ENCODE measurements at regions not wholly inside any gene's neighbourhood (a gene's known extent, or its start where the extent isn't known, plus 50 kb on each side); places are given as distances from the start of the nearest gene placed in this dataset.

- no peaks in the 10 kb centered on the region for H3K36me3 ChIP-seq (ENCODE audit: control insufficient read depth in 2 of 2, insufficient read depth in 2 of 2, low read length in 1 of 2)
- H3K79me2 ChIP-seq (ENCODE audit: control insufficient read depth, insufficient read depth, low read length), result no peaks in the 10 kb centered on the region
- ChIA-PET RAD21 (ENCODE audit: unreplicated experiment) (no interaction called here), CTCF (interaction anchor here (1.5 kb wide), 1 partner anchor 49 kb away, joined by 3 read pairs; no protein-coding TSS in a partner anchor), POLR2A (no interaction called here), SMC1A (ENCODE audit: uncharacterized antibody, unreplicated experiment) (no interaction called here)
- no peak overlapping the region for H3K4me3 ChIP-seq
- no peaks in the 10 kb centered on the region; a peak in 2 of 4 replicates for H3K27me3 ChIP-seq (replicated peaks in 1 of 2; ENCODE audit: control insufficient read depth in 2 of 2, insufficient read depth in 2 of 2, low read length in 1 of 2)
- in situ Hi-C loops (cut with MboI) (no loop called here), intact Hi-C loops (cut with micrococcal nuclease; ENCODE audit: unreplicated experiment) (no loop called here)
- ATAC-seq (no peak), DNase-seq (ENCODE audit: low read depth, low spot score) (no peak), FAIRE-seq (no peak)
- no peaks in the 10 kb centered on the region for H3K4me1 ChIP-seq (ENCODE audit: control insufficient read depth, insufficient read depth, low read length)
- no peak overlapping the region for H3K4me2 ChIP-seq (ENCODE audit: control insufficient read depth, insufficient read depth)
- no peaks in the 10 kb centered on the region for H4K20me1 ChIP-seq (ENCODE audit: control insufficient read depth, insufficient read depth)
- BruUV-seq (replicated peaks), result no TSS peak
- 47% methylated on average over 6 of the region's 6 CpGs for WGBS (ENCODE audit: insufficient coverage, insufficient replicate concordance, low lambda C conversion rate, missing lambda C conversion rate)
- H2AFZ ChIP-seq (ENCODE audit: control insufficient read depth, low read depth, low read length), result no peak overlapping the region
- TF ChIP-seq ZNF622 (IDR thresholded peaks at IDR 0.05), result no peak
- no peak for TF ChIP-seq NFXL1 (IDR thresholded peaks at IDR 0.05; ENCODE audit: borderline replicate concordance)
- no peak for TF ChIP-seq CEBPZ (IDR thresholded peaks at IDR 0.05; ENCODE audit: low read depth, low read length)
- no peak for TF ChIP-seq DPF2 (IDR thresholded peaks at IDR 0.05)
- no peak for TF ChIP-seq TBL1XR1 (IDR thresholded peaks at IDR 0.05; ENCODE audit: low read depth, low read length)
- TF ChIP-seq IRF5 (IDR thresholded peaks at IDR 0.05; ENCODE audit: borderline replicate concordance), result no peak
- TF ChIP-seq EZH2 (IDR thresholded peaks at IDR 0.05; ENCODE audit: borderline replicate concordance, control insufficient read depth, low read depth, low read length), result no peak
- no peak for TF ChIP-seq USF1 (IDR thresholded peaks at IDR 0.05; ENCODE audit: borderline replicate concordance, extremely low read length, insufficient read depth, low read depth, low read length)
- no peak for TF ChIP-seq JUNB (IDR thresholded peaks at IDR 0.05)
- no peak for TF ChIP-seq SRF (IDR thresholded peaks at IDR 0.05; ENCODE audit: low read depth in 2 of 2, low read length in 2 of 2)
- no peak for TF ChIP-seq PRDM15 (CRISPR knock-in tag; IDR thresholded peaks at IDR 0.05)
- TF ChIP-seq PAX8 (IDR thresholded peaks at IDR 0.05), result no peak
- TF ChIP-seq SIN3A (IDR thresholded peaks at IDR 0.05; ENCODE audit: low read depth, low read length), result no peak
- no peak for TF ChIP-seq BRCA1 (IDR thresholded peaks at IDR 0.05; ENCODE audit: low read depth, low read length)
- TF ChIP-seq RFX5 (IDR thresholded peaks at IDR 0.05; ENCODE audit: low read depth, low read length), result no peak
- TF ChIP-seq RAD21 (IDR thresholded peaks at IDR 0.05; ENCODE audit: insufficient read depth, low read depth, low read length), result no peak
- H3K9ac ChIP-seq (ENCODE audit: control insufficient read depth, insufficient read depth, low read length), result no peak overlapping the region
- H3K27ac ChIP-seq (ENCODE audit: control insufficient read depth, insufficient read depth), result no peak overlapping the region
- no peaks in the 10 kb centered on the region; the same call in 2 of the 3 replicates for H3K9me3 ChIP-seq (replicated peaks; ENCODE audit: control insufficient read depth, insufficient read depth, low read length)
Observed at GRCh38 chr13:26881154-26881553, 120.6 kb upstream of the GPR12 start.

All from GM12878 (cell line).